ENCODE measurements at regions not wholly inside any gene's neighbourhood (a gene's known extent, or its start where the extent isn't known, plus 50 kb on each side); places are given as distances from the start of the nearest gene placed in this dataset.

- peaks cover 0 to 48% (median 33%) of the 10 kb centered on the region in 8 donors for H3K9me3 ChIP-seq
- TF ChIP-seq POLR2AphosphoS5 (IDR thresholded peaks at IDR 0.05) (no peak), CTCF (IDR thresholded peaks at IDR 0.05 in 8 of 11, conservative IDR thresholded peaks at IDR 0.05 in 3 of 11) (no peak), POLR2A (IDR thresholded peaks at IDR 0.05) (no peak)
These were observed 731.6 kb upstream of the ADGRL4 start for GRCh38 chr1:79738101-79738500.

GRCh38 chr1:79737193-79737592, 730.7 kb upstream of the ADGRL4 start:
- intact Hi-C loops (cut with DNase I; ENCODE audit: low total_unique reads): no loop called here

More at GRCh38 chr1:79738101-79738500, 731.6 kb upstream of the ADGRL4 start:
- no peaks in the 10 kb centered on the region for H3K36me3 ChIP-seq
- intact Hi-C loops (cut with DNase I; ENCODE audit: low total_unique reads): no loop called here
- no peaks in the 10 kb centered on the region for H3K4me1 ChIP-seq
- no peaks in the 10 kb centered on the region for H3K27me3 ChIP-seq (replicated peaks in 1 of 7)
- 85 to 94% (median 92%) methylated on average over 1 of the region's 1 CpG for WGBS, 5 donors
- no peak overlapping the region for H3K27ac ChIP-seq
- no peak overlapping the region for H3K4me3 ChIP-seq
- DNase-seq: no peak

GRCh38 chr1:79732950-79733349, 726.4 kb upstream of the ADGRL4 start:
- Histone ChIP-seq H3K4me1 (no peaks in the 10 kb centered on the region), H3K27me3 (replicated peaks in 1 of 7) (no peaks in the 10 kb centered on the region)

More at GRCh38 chr1:79737193-79737592, 730.7 kb upstream of the ADGRL4 start:
- WGBS, 5 donors: 56 to 87% (median 80%) methylated on average over 1 of the region's 1 CpG
- TF ChIP-seq POLR2AphosphoS5 (IDR thresholded peaks at IDR 0.05): no peak
- TF ChIP-seq CTCF (IDR thresholded peaks at IDR 0.05 in 8 of 11, conservative IDR thresholded peaks at IDR 0.05 in 3 of 11): no peak
- TF ChIP-seq POLR2A (IDR thresholded peaks at IDR 0.05): no peak
- no peaks in the 10 kb centered on the region for H3K27me3 ChIP-seq (replicated peaks in 1 of 7)
- H3K4me1 ChIP-seq: no peaks in the 10 kb centered on the region
- no peaks in the 10 kb centered on the region for H3K36me3 ChIP-seq
- no peak overlapping the region for H3K4me3 ChIP-seq
- DNase-seq: no peak
- H3K27ac ChIP-seq: no peak overlapping the region
- peaks cover 0 to 48% (median 33%) of the 10 kb centered on the region in 8 donors for H3K9me3 ChIP-seq

GRCh38 chr1:79726911-79727310, 720.4 kb upstream of the ADGRL4 start:
- no peak overlapping the region for H3K27ac ChIP-seq
- H3K36me3 ChIP-seq: no peaks in the 10 kb centered on the region
- H3K9me3 ChIP-seq: peaks cover 0 to 13% (median 0%) of the 10 kb centered on the region in 8 donors
- WGBS, 5 donors: 66 to 84% (median 73%) methylated on average over 2 of the region's 2 CpGs
- TF ChIP-seq POLR2A (IDR thresholded peaks at IDR 0.05): no peak
- no peak for TF ChIP-seq POLR2AphosphoS5 (IDR thresholded peaks at IDR 0.05)
- TF ChIP-seq CTCF (IDR thresholded peaks at IDR 0.05 in 8 of 11, conservative IDR thresholded peaks at IDR 0.05 in 3 of 11): no peak
- no peak for DNase-seq
- H3K4me1 ChIP-seq: no peaks in the 10 kb centered on the region
- intact Hi-C loops (cut with DNase I; ENCODE audit: low total_unique reads): no loop called here
- H3K27me3 ChIP-seq (replicated peaks in 1 of 7): no peaks in the 10 kb centered on the region
- H3K4me3 ChIP-seq: no peak overlapping the region

More at GRCh38 chr1:79732950-79733349, 726.4 kb upstream of the ADGRL4 start:
- Histone ChIP-seq H3K9me3 (peaks cover 0 to 37% (median 24%) of the 10 kb centered on the region in 8 donors), H3K4me3 (no peak overlapping the region), H3K36me3 (no peaks in the 10 kb centered on the region), H3K27ac (no peak overlapping the region)
- no peak for TF ChIP-seq POLR2A (IDR thresholded peaks at IDR 0.05)
- no peak for TF ChIP-seq POLR2AphosphoS5 (IDR thresholded peaks at IDR 0.05)
- no peak for TF ChIP-seq CTCF (IDR thresholded peaks at IDR 0.05 in 8 of 11, conservative IDR thresholded peaks at IDR 0.05 in 3 of 11)
- DNase-seq: no peak
- intact Hi-C loops (cut with DNase I; ENCODE audit: low total_unique reads): no loop called here
